GM23338 (cell line): ENCODE measurements at regions not wholly inside any gene's neighbourhood (a gene's known extent, or its start where the extent isn't known, plus 50 kb on each side); places are given as distances from the start of the nearest gene placed in this dataset.

Experiments used
- ATAC-seq: fragments of 200-7000 bp; cut with Tn5 transposase; 3 replicates; pipeline ENCODE4 v1.9.1; 2020
- DNase-seq: peaks from one replicate; pipeline ENCODE4 v3.0.0-alpha.2; 2015; ENCODE audit warnings: low spot score
- H2AFZ ChIP-seq: fragments of 200-600 bp; sonication (generic); 2 replicates; pipeline ENCODE4 v1.8.0; 2016; ENCODE audit warnings: antibody characterized with exemption, mild to moderate bottlenecking, moderate library complexity
- H3F3A ChIP-seq: fragments of 200-600 bp; sonication (generic); replicated peaks from 2 replicates; pipeline ENCODE4 v1.8.0; 2017; ENCODE audit warnings: antibody characterized with exemption, mixed run types, low read depth
- H3K27ac ChIP-seq: fragments of 200-600 bp; sonication (generic); 2 replicates; pipeline ENCODE4 v1.6.1; 2016; ENCODE audit warnings: low read depth
- H3K27me3 ChIP-seq: fragments of 200-600 bp; sonication (generic); 2 replicates; pipeline ENCODE4 v1.8.0; 2016; ENCODE audit warnings: mild to moderate bottlenecking, mixed run types, moderate library complexity; ENCODE audit not compliant: insufficient read depth
- H3K36me3 ChIP-seq: fragments of 200-600 bp; sonication (generic); 2 replicates; pipeline ENCODE4 v1.8.0; 2016; ENCODE audit warnings: mild to moderate bottlenecking; ENCODE audit not compliant: insufficient read depth
- H3K4me1 ChIP-seq: fragments of 200-600 bp; sonication (generic); 2 replicates; pipeline ENCODE4 v1.8.0; 2016; ENCODE audit warnings: mild to moderate bottlenecking, moderate library complexity; ENCODE audit not compliant: insufficient read depth
- H3K4me2 ChIP-seq: fragments of 200-600 bp; sonication (generic); 2 replicates; pipeline ENCODE4 v1.7.1; 2017; ENCODE audit warnings: mixed run types
- H3K4me3 ChIP-seq: fragments of 200-600 bp; sonication (generic); 2 replicates; pipeline ENCODE4 v1.6.1; 2016; ENCODE audit warnings: mixed run types
- H3K79me2 ChIP-seq: fragments of 200-600 bp; sonication (generic); replicated peaks from 2 replicates; pipeline ENCODE4 v1.8.0; 2017; ENCODE audit warnings: mild to moderate bottlenecking; ENCODE audit not compliant: insufficient read depth
- H3K9me2 ChIP-seq: fragments of 200-600 bp; sonication (generic); 2 replicates; pipeline ENCODE4 v1.8.0; 2017; ENCODE audit not compliant: insufficient read depth
- H4K20me1 ChIP-seq: fragments of 200-600 bp; sonication (generic); replicated peaks from 2 replicates; pipeline ENCODE4 v1.8.0; 2017; ENCODE audit warnings: mild to moderate bottlenecking; ENCODE audit not compliant: insufficient read depth
- H3K27ac Mint-ChIP-seq: 2 replicates; pipeline ENCODE4 v1.8.0; 2020; ENCODE audit warnings: inconsistent platforms, mild to moderate bottlenecking, moderate library complexity, mixed read lengths
- H3K27me3 Mint-ChIP-seq: 3 replicates; pipeline ENCODE4 v1.8.0; 2022; ENCODE audit warnings: low read depth, mild to moderate bottlenecking, moderate library complexity, mixed read lengths, inconsistent platforms; ENCODE audit not compliant: insufficient read depth, poor library complexity
- H3K36me3 Mint-ChIP-seq: 3 replicates; pipeline ENCODE4 v1.8.0; 2021; ENCODE audit warnings: low read depth, mild to moderate bottlenecking, inconsistent platforms, moderate library complexity, mixed read lengths
- H3K4me1 Mint-ChIP-seq: 3 replicates; pipeline ENCODE4 v1.8.0; 2020; ENCODE audit warnings: mild to moderate bottlenecking, inconsistent platforms, mixed read lengths
- H3K4me3 Mint-ChIP-seq: 3 replicates; pipeline ENCODE4 v1.8.0; 2021; ENCODE audit warnings: moderate library complexity, mild to moderate bottlenecking, inconsistent platforms, mixed read lengths
- H3K9me3 Mint-ChIP-seq: 3 replicates; pipeline ENCODE4 v1.8.0; 2020; ENCODE audit warnings: moderate library complexity, mild to moderate bottlenecking, inconsistent platforms, mixed read lengths
- CREB1 ChIP-seq: fragments of 250-450 bp; sonication (Bioruptor Pico); IDR thresholded peaks from 2 replicates; pipeline ENCODE4 v1.5.0; 2020; ENCODE audit warnings: low read depth, mild to moderate bottlenecking, moderate library complexity
- CTCF ChIP-seq, 2 experiments: fragments of 200-600 bp in 1 of 2; sonication (generic) in 1 of 2; conservative IDR thresholded peaks; 2 replicates each; pipeline versions ENCODE4 v1.5.1 to v1.6.1; 2016 to 2017; ENCODE audit warnings: antibody characterized with exemption in 2 of 2, low read depth in 2 of 2, mild to moderate bottlenecking in 2 of 2, moderate library complexity in 1 of 2
- ETS1 ChIP-seq: IDR thresholded peaks from 2 replicates; pipeline ENCODE4 v1.6.1; 2016; ENCODE audit warnings: antibody characterized with exemption
- EZH2 ChIP-seq: fragments of 200-600 bp; sonication (generic); IDR thresholded peaks from one replicate; pipeline ENCODE4 v1.8.0; 2017; ENCODE audit warnings: antibody characterized with exemption, mild to moderate bottlenecking, low read depth; ENCODE audit not compliant: unreplicated experiment
- JUNB ChIP-seq: IDR thresholded peaks from one replicate; pipeline ENCODE4 v1.6.1; 2016; ENCODE audit warnings: antibody characterized with exemption; ENCODE audit not compliant: unreplicated experiment
- NANOG ChIP-seq: IDR thresholded peaks from 2 replicates; pipeline ENCODE4 v1.6.1; 2016; ENCODE audit warnings: antibody characterized with exemption, borderline replicate concordance
- POLR2AphosphoS5 ChIP-seq: IDR thresholded peaks from 2 replicates; pipeline ENCODE4 v1.6.1; 2016; ENCODE audit warnings: antibody characterized with exemption, low read depth
- REST ChIP-seq: IDR thresholded peaks from one replicate; pipeline ENCODE4 v1.6.1; 2018; ENCODE audit warnings: antibody characterized with exemption; ENCODE audit not compliant: unreplicated experiment
- STAT1 ChIP-seq: IDR thresholded peaks from one replicate; pipeline ENCODE4 v1.6.1; 2016; ENCODE audit warnings: antibody characterized with exemption; ENCODE audit not compliant: unreplicated experiment
- ZNF114 ChIP-seq: fragments of 250-450 bp; sonication (Bioruptor Pico); IDR thresholded peaks from 2 replicates; pipeline ENCODE4 v1.5.0; 2020; ENCODE audit warnings: mild to moderate bottlenecking, moderate library complexity
- ZNF462 ChIP-seq: fragments of 250-450 bp; sonication (Bioruptor Pico); IDR thresholded peaks from 2 replicates; pipeline ENCODE4 v1.5.0; 2020; ENCODE audit warnings: mild to moderate bottlenecking, moderate library complexity

- H3K79me2 ChIP-seq, result no peaks in the 10 kb centered on the region
- H3K9me2 ChIP-seq, result no peaks in the 10 kb centered on the region
- DNase-seq (no peak), ATAC-seq (no peak)
- H3K36me3 ChIP-seq, result no peaks in the 10 kb centered on the region
- no peaks in the 10 kb centered on the region for H3K36me3 Mint-ChIP-seq
- no peak overlapping the region for H2AFZ ChIP-seq
- H3K27ac Mint-ChIP-seq, result no peak overlapping the region
- no peak overlapping the region for H3K27ac ChIP-seq
- no peaks in the 10 kb centered on the region for H3K9me3 Mint-ChIP-seq
- H3K4me3 Mint-ChIP-seq, result no peak overlapping the region
- H3K4me3 ChIP-seq, result no peak overlapping the region
- no peaks in the 10 kb centered on the region for H3K27me3 ChIP-seq
- peaks cover 12% of the 10 kb centered on the region for H3K27me3 Mint-ChIP-seq
- no peaks in the 10 kb centered on the region for H4K20me1 ChIP-seq
- no peaks in the 10 kb centered on the region for H3K4me1 ChIP-seq
- no peak overlapping the region for H3K4me2 ChIP-seq
- TF ChIP-seq STAT1, result no peak
- no peak for TF ChIP-seq EZH2
- no peak for TF ChIP-seq ETS1
- TF ChIP-seq REST, result no peak
- no peak for TF ChIP-seq CREB1 (CRISPR knock-in tag)
- TF ChIP-seq NANOG, result no peak
- TF ChIP-seq POLR2AphosphoS5, result no peak
- no peak for TF ChIP-seq ZNF462 (CRISPR knock-in tag)
- TF ChIP-seq CTCF (conservative IDR thresholded peaks at IDR 0.05; ENCODE audit: low read depth in 2 of 2), result no peak
- TF ChIP-seq JUNB, result no peak
- no peak for TF ChIP-seq ZNF114 (CRISPR knock-in tag)
- H3F3A ChIP-seq, result no peaks in the 10 kb centered on the region
- H3K4me1 Mint-ChIP-seq, result peaks cover 6% of the 10 kb centered on the region
These were observed 73.5 kb upstream of the EEPD1 start for GRCh38 chr7:36079446-36080025.
